ENCODE measurements at regions not wholly inside any gene's neighbourhood (a gene's known extent, or its start where the extent isn't known, plus 50 kb on each side); places are given as distances from the start of the nearest gene placed in this dataset.

- CTCF ChIA-PET, result no interaction called here
- ATAC-seq (ENCODE audit: low read depth), result no peak
- DNase-seq, result no peak
- intact Hi-C loops (cut with micrococcal nuclease), result no loop called here
- H3K27me3 Mint-ChIP-seq, result no peaks in the 10 kb centered on the region
- H3K4me3 Mint-ChIP-seq, result no peak overlapping the region
- POLR2A ChIA-PET, result no interaction called here
- H3K27ac Mint-ChIP-seq, result no peak overlapping the region
- H3K4me1 Mint-ChIP-seq, result peaks cover 3% of the 10 kb centered on the region
- TF ChIP-seq CTCF (IDR thresholded peaks at IDR 0.05), result no peak
- H3K9me3 Mint-ChIP-seq, result no peaks in the 10 kb centered on the region
- H3K36me3 Mint-ChIP-seq (ENCODE audit: low read depth), result no peaks in the 10 kb centered on the region
These were observed 243.0 kb upstream of the KLF6 start for GRCh38 chr10:4028027-4028471.

GRCh38 chr10:4025339-4025738 is 240.3 kb upstream of the KLF6 start:
- CTCF ChIA-PET, result no interaction called here
- intact Hi-C loops (cut with micrococcal nuclease), result no loop called here
- POLR2A ChIA-PET, result no interaction called here
- Mint-ChIP-seq H3K27me3 (no peaks in the 10 kb centered on the region), H3K4me1 (peaks cover 2% of the 10 kb centered on the region), H3K27ac (no peak overlapping the region), H3K9me3 (peaks cover 5% of the 10 kb centered on the region), H3K4me3 (no peak overlapping the region), H3K36me3 (ENCODE audit: low read depth) (no peaks in the 10 kb centered on the region)
- TF ChIP-seq CTCF (IDR thresholded peaks at IDR 0.05), result no peak
- DNase-seq, result no peak
- ATAC-seq (ENCODE audit: low read depth), result no peak

GRCh38 chr10:4024516-4025245 is 239.7 kb upstream of the KLF6 start:
- H3K4me1 Mint-ChIP-seq, result peaks cover 2% of the 10 kb centered on the region
- no peak overlapping the region for H3K4me3 Mint-ChIP-seq
- ATAC-seq (ENCODE audit: low read depth) (no peak), DNase-seq (no peak)
- no peak for TF ChIP-seq CTCF (IDR thresholded peaks at IDR 0.05)
- no peak overlapping the region for H3K27ac Mint-ChIP-seq
- no peaks in the 10 kb centered on the region for H3K36me3 Mint-ChIP-seq (ENCODE audit: low read depth)
- peaks cover 5% of the 10 kb centered on the region for H3K9me3 Mint-ChIP-seq
- no peaks in the 10 kb centered on the region for H3K27me3 Mint-ChIP-seq
- POLR2A ChIA-PET, result no interaction called here
- CTCF ChIA-PET, result no interaction called here
- intact Hi-C loops (cut with micrococcal nuclease), result no loop called here

GRCh38 chr10:4024027-4024426 is 239.0 kb upstream of the KLF6 start:
- no peak for ATAC-seq (ENCODE audit: low read depth)
- intact Hi-C loops (cut with micrococcal nuclease), result no loop called here
- ChIA-PET POLR2A (no interaction called here), CTCF (no interaction called here)
- Mint-ChIP-seq H3K4me1 (peaks cover 2% of the 10 kb centered on the region), H3K4me3 (no peak overlapping the region), H3K36me3 (ENCODE audit: low read depth) (no peaks in the 10 kb centered on the region), H3K9me3 (peaks cover 5% of the 10 kb centered on the region), H3K27ac (no peak overlapping the region), H3K27me3 (no peaks in the 10 kb centered on the region)
- no peak for DNase-seq
- no peak for TF ChIP-seq CTCF (IDR thresholded peaks at IDR 0.05)

- H3K4me1 Mint-ChIP-seq, result peaks cover 15% of the 10 kb centered on the region
These were observed 237.5 kb upstream of the KLF6 start for GRCh38 chr10:4022473-4022872.

More at GRCh38 chr10:4022473-4022872, 237.5 kb upstream of the KLF6 start:
- Mint-ChIP-seq H3K9me3 (peaks cover 5% of the 10 kb centered on the region), H3K27me3 (no peaks in the 10 kb centered on the region), H3K36me3 (ENCODE audit: low read depth) (no peaks in the 10 kb centered on the region), H3K27ac (no peak overlapping the region), H3K4me3 (no peak overlapping the region)
- CTCF ChIA-PET, result no interaction called here
- TF ChIP-seq CTCF (IDR thresholded peaks at IDR 0.05), result no peak
- intact Hi-C loops (cut with micrococcal nuclease), result no loop called here
- DNase-seq, result no peak
- POLR2A ChIA-PET, result no interaction called here
- ATAC-seq (ENCODE audit: low read depth), result no peak
